Kidney capillary endothelial cell (primary cell): ENCODE measurements at regions not wholly inside any gene's neighbourhood (a gene's known extent, or its start where the extent isn't known, plus 50 kb on each side); places are given as distances from the start of the nearest gene placed in this dataset.
"Not testable (repeated sequence)": the region's sequence is repeated elsewhere in the genome, so short reads cannot be mapped to it uniquely, and the experiment has no call there.

Source experiments
- DNase-seq: peaks from one replicate; pipeline ENCODE4 v3.0.0-alpha.2; 2018; ENCODE audit warnings: low spot score

- DNase-seq, result no peak
These were observed 615.1 kb downstream of the TMEM121 start for GRCh38 chr14:106141242-106142220.

DNA sequence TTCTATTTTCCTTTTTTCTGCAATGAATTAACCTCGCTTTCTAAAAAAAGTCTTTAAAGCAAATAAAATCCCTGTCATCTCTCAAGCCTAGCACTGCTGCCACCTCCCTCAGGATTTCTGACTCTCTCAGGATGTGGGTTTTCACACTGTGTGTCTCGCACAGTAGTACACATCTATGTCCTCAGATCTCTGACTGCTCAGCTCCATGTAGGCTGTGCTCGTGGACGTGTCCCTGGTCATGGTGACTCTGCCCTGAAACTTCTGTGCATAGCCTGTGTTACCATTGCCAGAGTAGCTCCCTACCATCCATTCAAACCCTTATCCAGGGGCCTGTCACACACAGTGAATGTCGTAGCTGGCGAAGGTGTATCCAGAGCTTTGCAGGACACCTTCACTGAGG is 619.3 kb downstream of the TMEM121 start:
- DNase-seq, result not testable (repeated sequence)

DNA sequence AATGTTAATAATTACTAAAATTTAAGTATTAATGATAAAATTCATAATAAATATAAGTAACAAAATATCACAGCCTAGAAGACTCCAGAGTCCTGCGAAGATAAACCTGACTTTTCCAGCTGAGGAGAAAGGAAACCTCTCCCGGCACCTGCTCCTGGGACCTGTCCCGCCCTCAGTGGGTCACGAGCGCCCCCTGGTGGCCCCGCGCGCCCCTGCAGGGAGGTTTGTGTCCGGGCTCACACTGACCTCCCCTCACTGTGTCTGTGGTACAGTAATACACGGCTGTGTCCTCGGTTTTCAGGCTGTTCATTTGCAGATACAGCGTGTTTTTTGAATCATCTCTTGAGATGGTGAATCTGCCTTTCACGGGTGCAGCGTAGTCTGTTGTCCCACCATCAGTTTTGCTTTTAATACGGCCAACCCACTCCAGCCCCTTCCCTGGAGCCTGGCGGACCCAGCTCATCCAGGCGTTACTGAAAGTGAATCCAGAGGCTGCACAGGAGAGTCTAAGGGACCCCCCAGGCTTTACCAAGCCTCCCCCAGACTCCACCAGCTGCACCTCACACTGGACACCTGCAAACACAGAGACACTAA is 627.1 kb downstream of the TMEM121 start:
- DNase-seq, result peak; percentile 1

- no peak for DNase-seq
These were observed 636.9 kb downstream of the TMEM121 start for GRCh38 chr14:106163316-106163715.

- not testable (repeated sequence) for DNase-seq
These were observed 637.4 kb downstream of the TMEM121 start for GRCh38 chr14:106163812-106164211.

GRCh38 chr14:106166232-106166631 is 639.8 kb downstream of the TMEM121 start:
- no peak for DNase-seq

- DNase-seq, result no peak
These were observed 640.3 kb downstream of the TMEM121 start for GRCh38 chr14:106166650-106167204.

DNA sequence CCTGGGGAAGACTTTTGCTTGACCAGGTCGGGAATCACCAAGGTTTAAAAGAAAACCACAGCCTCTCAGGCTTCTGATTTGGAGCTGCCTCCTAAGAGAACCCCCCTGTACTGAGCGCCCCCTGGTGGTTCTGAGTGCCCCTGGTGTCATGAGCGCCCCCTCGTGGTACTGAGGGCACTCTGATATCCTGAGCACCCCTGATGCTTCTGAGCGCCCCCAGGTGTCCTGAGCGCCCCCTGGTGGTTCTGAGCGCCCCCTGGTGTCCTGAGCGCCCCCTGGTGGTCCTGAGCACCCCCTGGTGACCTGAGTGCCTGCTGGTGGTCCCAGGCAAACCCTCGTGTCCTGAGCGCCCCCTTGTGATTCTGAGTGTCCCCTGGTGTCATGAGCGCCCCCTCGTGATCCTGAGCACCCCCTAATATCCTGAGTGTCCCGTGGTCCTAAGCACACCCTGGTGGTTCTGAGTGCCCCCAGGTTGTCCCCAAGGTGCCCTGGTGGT is 643.8 kb downstream of the TMEM121 start:
- not testable (repeated sequence) for DNase-seq

DNA sequence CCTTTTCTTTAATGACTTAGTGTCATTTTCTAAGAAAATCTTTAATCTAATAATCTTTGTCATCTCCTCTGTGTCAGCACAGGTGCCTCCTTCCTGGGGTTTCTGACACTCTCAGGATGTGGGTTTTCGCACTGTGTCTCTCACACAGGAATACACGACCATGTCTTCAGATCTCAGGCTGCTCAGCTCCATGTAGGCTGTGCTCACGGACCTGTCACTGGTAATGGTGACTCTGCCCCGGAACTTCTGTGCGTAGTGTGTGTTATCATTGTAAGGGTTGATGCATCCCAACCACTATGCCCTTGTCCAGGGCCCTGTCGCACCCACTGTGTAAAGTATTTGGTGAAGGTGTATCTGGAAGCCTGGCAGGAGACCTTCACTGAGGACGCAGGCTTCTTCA is 647.8 kb downstream of the TMEM121 start:
- DNase-seq, result no peak

DNA sequence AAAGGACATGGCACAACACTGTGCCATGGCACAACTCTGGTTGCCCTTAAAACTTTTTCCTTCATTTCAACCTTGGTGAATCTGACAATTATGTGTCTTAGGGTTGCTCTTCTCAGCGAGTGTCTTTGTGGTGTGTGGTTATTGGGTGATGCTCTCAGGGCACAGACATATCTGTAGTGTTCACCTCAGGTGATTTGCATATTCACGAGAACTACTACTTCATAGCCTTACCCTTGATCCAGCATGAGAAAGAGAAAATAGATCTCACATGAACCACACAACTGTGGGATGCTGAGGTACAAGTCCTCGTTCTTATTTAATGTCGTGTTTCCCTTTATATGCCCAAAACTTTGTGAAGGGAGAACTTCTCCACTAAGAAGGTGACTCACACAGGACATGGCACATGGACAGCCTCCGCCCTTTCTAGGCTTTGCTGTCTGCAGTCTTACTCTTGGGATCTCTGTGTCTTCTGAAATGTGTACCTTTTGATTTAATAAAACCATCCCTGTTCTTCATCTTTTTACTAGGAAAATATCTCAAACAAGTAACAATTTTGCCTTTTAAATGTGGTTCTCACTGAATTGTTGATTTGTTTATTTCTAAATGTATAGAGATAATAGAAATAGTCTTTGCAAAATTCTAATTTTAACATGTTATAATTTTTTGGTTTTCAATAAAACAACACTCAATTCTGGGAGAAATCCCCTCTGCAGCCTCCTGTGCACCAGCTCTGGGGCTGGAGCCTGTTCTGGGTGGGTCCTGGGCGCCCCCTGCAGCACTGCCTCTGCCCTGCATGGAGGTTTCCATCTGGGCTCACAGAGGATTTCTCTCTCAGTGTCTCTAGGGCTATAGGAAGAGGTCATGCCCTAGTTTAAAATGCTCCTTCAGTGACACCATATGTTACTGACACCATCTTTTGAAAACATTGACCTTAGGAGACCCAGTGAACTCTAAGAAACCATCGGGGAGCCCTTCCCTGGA is 651.2 kb downstream of the TMEM121 start:
- DNase-seq, result not testable (repeated sequence)

- no peak for DNase-seq
These were observed 653.4 kb downstream of the TMEM121 start for GRCh38 chr14:106179761-106180160.

DNA sequence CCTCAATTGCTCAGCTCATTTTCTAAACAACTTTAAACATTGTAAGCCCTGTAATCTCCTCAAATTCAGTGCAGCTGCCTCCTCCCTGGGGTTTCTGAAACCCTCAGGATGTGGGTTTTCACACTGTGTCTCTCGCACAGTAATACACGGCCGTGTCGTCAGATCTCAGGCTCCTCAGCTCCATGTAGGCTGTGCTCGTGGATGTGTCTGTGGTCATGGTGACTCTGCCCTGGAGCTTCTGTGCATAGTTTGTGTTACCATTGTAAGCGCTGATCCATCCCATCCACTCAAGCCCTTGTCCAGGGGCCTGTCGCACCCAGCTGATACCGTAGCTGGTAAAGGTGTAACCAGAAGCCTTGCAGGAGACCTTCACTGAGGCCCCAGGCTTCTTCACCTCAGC is 658.4 kb downstream of the TMEM121 start:
- DNase-seq, result not testable (repeated sequence)

GRCh38 chr14:106185174-106185836 is 658.9 kb downstream of the TMEM121 start:
- DNase-seq, result not testable (repeated sequence)

- DNase-seq, result no peak
These were observed 659.5 kb downstream of the TMEM121 start for GRCh38 chr14:106185837-106186233.

DNA sequence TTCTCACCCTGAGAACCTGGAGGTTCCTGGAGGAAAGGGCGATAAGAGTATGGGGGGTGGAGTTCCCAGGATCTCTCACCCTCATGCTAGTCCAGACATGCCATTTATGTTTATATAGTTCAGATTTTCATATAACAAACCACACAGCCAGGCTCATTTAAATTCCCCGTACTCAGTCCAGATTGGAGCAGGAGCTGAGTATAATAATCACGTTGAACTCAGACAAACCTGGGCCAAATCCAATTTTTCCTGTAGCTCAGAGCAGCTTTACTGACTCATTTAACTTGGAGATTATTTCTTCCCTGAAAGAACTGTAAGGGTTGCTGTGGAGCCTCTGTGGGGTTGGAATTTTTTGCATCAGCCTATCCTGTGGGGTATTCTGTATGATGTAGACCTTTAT is 660.8 kb downstream of the TMEM121 start:
- no peak for DNase-seq

GRCh38 chr14:106192701-106193100 is 666.3 kb downstream of the TMEM121 start:
- DNase-seq, result not testable (repeated sequence)

DNA sequence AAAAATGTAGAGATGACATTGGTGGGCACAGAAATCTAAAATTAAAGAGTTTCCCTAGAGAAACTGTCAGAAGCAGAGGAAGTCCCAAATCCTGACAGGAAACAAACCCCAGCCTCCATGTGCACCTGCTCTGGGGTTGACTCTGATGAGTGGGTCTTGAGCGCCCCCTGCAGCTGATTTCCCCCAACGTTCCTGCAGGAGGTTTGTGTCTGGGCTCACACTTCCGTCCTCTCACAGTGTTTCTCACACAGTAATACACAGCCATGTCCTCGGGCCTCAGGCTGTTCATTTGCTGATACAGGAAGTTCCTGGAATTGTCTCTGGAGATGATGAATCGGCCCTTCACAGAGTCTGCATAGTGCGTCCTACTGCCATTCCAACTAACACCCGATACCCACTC is 670.1 kb downstream of the TMEM121 start:
- not testable (repeated sequence) for DNase-seq

GRCh38 chr14:106197264-106197663 is 670.9 kb downstream of the TMEM121 start:
- DNase-seq, result not testable (repeated sequence)

GRCh38 chr14:106199097-106199496 is 672.7 kb downstream of the TMEM121 start:
- DNase-seq, result no peak

GRCh38 chr14:106200541-106201315 is 674.3 kb downstream of the TMEM121 start:
- DNase-seq, result no peak
